ENCODE measurements at regions not wholly inside any gene's neighbourhood (a gene's known extent, or its start where the extent isn't known, plus 50 kb on each side); places are given as distances from the start of the nearest gene placed in this dataset.

GRCh38 chr13:103222683-103223082 lies 156.5 kb upstream of the SLC10A2 start:
- no peaks in the 10 kb centered on the region for H3K4me1 ChIP-seq (ENCODE audit: control insufficient read depth, insufficient read depth, low read length)
- no peaks in the 10 kb centered on the region for H3K27me3 ChIP-seq (ENCODE audit: control insufficient read depth, insufficient read depth, low read length)
- H3K4me3 ChIP-seq (ENCODE audit: low read length), result no peak overlapping the region
- no peak overlapping the region for H3K9ac ChIP-seq (ENCODE audit: low read length)
- H3K36me3 ChIP-seq (ENCODE audit: control insufficient read depth, insufficient read depth, low read length), result no peaks in the 10 kb centered on the region
- no peaks in the 10 kb centered on the region for H3K9me3 ChIP-seq (ENCODE audit: control insufficient read depth, low read length)

GRCh38 chr13:103218253-103218652 lies 152.0 kb upstream of the SLC10A2 start:
- Histone ChIP-seq H3K9me3 (ENCODE audit: control insufficient read depth, low read length) (no peaks in the 10 kb centered on the region), H3K36me3 (ENCODE audit: control insufficient read depth, insufficient read depth, low read length) (no peaks in the 10 kb centered on the region), H3K4me3 (ENCODE audit: low read length) (no peak overlapping the region), H3K9ac (ENCODE audit: low read length) (no peak overlapping the region), H3K4me1 (ENCODE audit: control insufficient read depth, insufficient read depth, low read length) (no peaks in the 10 kb centered on the region), H3K27me3 (ENCODE audit: control insufficient read depth, insufficient read depth, low read length) (no peaks in the 10 kb centered on the region)

GRCh38 chr13:103213152-103213551 lies 146.9 kb upstream of the SLC10A2 start:
- H3K36me3 ChIP-seq (ENCODE audit: control insufficient read depth, insufficient read depth, low read length), result no peaks in the 10 kb centered on the region
- no peaks in the 10 kb centered on the region for H3K27me3 ChIP-seq (ENCODE audit: control insufficient read depth, insufficient read depth, low read length)
- no peak overlapping the region for H3K9ac ChIP-seq (ENCODE audit: low read length)
- H3K4me3 ChIP-seq (ENCODE audit: low read length), result no peak overlapping the region
- H3K4me1 ChIP-seq (ENCODE audit: control insufficient read depth, insufficient read depth, low read length), result no peaks in the 10 kb centered on the region
- no peaks in the 10 kb centered on the region for H3K9me3 ChIP-seq (ENCODE audit: control insufficient read depth, low read length)

GRCh38 chr13:103210348-103210747 lies 144.1 kb upstream of the SLC10A2 start:
- Histone ChIP-seq H3K27me3 (ENCODE audit: control insufficient read depth, insufficient read depth, low read length) (no peaks in the 10 kb centered on the region), H3K4me3 (ENCODE audit: low read length) (no peak overlapping the region), H3K36me3 (ENCODE audit: control insufficient read depth, insufficient read depth, low read length) (no peaks in the 10 kb centered on the region), H3K4me1 (ENCODE audit: control insufficient read depth, insufficient read depth, low read length) (no peaks in the 10 kb centered on the region), H3K9me3 (ENCODE audit: control insufficient read depth, low read length) (no peaks in the 10 kb centered on the region), H3K9ac (ENCODE audit: low read length) (no peak overlapping the region)

DNA sequence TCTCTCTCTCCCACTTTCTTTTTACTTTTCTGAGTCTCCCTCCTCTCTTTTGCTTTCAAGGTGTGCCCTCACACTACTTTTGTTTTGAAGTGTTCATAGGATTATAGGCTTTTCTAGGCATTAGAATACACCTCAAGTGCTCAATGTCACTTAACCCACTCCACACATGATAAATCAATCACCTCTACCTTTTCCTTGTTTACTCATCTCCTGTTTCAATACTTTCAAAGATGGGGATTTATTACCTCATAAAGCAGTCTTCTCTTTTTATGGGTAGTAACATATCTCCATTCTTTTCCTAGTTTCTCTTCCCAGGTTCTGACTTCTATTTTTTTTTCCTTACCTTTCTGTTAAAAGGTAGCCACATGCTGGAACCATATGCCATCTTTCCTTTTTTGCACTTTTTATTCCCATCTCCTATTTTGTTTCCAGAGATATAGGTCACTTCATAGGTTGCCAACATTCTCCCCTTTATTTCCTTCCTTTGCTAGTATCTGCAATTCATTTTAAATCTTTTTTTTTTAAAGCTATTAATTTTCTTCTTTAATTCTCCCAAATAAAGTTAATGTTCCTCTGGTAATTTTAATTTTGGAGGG lies 137.6 kb upstream of the SLC10A2 start:
- no peaks in the 10 kb centered on the region for H3K9me3 ChIP-seq (ENCODE audit: control insufficient read depth, low read length)
- no peak overlapping the region for H3K9ac ChIP-seq (ENCODE audit: low read length)
- H3K4me1 ChIP-seq (ENCODE audit: control insufficient read depth, insufficient read depth, low read length), result no peaks in the 10 kb centered on the region
- H3K27me3 ChIP-seq (ENCODE audit: control insufficient read depth, insufficient read depth, low read length), result no peaks in the 10 kb centered on the region
- no peaks in the 10 kb centered on the region for H3K36me3 ChIP-seq (ENCODE audit: control insufficient read depth, insufficient read depth, low read length)
- H3K4me3 ChIP-seq (ENCODE audit: low read length), result no peak overlapping the region

DNA sequence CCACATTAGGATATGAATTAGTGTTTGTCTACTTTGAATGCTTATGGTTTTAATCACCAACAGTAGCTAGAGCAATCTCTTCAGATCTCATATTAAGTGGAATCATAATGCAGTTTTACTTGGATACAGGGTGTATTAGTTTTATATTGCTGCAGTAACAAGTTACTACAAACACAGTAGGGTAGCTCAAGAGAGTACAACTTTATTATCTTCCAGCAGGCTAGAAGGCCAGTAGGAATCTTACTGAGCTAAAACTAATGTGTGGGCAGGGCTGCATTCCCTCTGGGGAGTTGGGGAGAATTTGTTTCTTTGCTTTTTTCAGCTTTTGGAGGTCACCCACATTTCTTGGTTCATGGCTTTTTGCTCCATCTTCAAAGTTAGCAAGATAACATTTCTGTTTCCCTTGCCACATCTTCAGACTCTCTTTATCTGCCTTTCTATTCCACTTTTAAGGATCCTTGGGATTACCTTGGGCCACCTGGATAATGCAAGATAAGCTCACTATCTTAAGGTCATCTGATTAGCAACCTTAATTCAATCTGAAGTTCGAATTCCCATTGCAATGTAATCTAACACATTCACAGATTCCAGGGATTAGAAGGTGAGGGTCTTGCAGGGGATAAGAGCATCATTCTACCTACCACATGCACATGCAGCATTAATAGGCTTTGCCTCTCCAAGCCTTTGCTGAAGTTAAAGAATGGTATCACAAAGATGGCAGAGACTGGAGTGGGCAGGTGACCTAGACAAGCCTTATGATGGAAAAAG lies 134.1 kb upstream of the SLC10A2 start:
- no peaks in the 10 kb centered on the region for H3K36me3 ChIP-seq (ENCODE audit: control insufficient read depth, insufficient read depth, low read length)
- no peak overlapping the region for H3K9ac ChIP-seq (ENCODE audit: low read length)
- H3K9me3 ChIP-seq (ENCODE audit: control insufficient read depth, low read length), result no peaks in the 10 kb centered on the region
- no peak overlapping the region for H3K4me3 ChIP-seq (ENCODE audit: low read length)
- H3K4me1 ChIP-seq (ENCODE audit: control insufficient read depth, insufficient read depth, low read length), result no peaks in the 10 kb centered on the region
- H3K27me3 ChIP-seq (ENCODE audit: control insufficient read depth, insufficient read depth, low read length), result no peaks in the 10 kb centered on the region

DNA sequence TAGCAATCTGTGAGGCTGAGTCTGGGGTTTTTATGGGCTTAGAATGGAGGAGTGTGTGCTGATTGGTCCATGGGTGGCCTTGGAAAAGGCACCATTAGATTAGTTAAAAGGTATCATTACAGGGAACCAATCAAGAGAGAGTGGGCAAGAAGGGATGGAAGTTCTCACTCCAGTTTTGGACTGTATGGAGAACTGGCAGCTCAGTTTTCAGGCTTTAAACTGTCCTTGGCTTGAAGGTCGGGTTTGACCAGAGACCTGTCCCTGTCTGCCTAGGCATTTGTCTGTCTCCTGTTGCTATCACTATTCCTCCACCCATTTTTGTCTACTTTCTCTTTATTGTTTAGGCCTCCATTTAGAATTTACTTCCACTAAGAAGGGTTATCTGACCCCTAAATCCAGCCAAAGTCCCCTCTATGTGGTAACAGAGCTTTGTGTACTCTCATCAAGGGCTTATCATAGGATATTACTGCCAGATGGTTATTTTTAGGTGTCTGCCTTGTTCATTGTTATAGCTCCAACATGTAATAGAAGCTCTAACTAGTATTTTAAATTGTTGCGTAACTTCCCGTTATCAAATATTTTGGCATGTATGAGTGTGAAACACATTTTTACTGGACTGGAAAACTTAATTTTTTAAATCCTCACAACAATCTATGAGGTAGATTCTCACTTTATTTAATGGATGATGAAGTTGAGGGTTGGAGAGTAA lies 133.3 kb upstream of the SLC10A2 start:
- Histone ChIP-seq H3K9ac (ENCODE audit: low read length) (no peak overlapping the region), H3K36me3 (ENCODE audit: control insufficient read depth, insufficient read depth, low read length) (no peaks in the 10 kb centered on the region), H3K4me1 (ENCODE audit: control insufficient read depth, insufficient read depth, low read length) (no peaks in the 10 kb centered on the region), H3K4me3 (ENCODE audit: low read length) (no peak overlapping the region), H3K27me3 (ENCODE audit: control insufficient read depth, insufficient read depth, low read length) (no peaks in the 10 kb centered on the region), H3K9me3 (ENCODE audit: control insufficient read depth, low read length) (no peaks in the 10 kb centered on the region)

- Histone ChIP-seq H3K36me3 (ENCODE audit: control insufficient read depth, insufficient read depth, low read length) (no peaks in the 10 kb centered on the region), H3K9ac (ENCODE audit: low read length) (no peak overlapping the region), H3K4me3 (ENCODE audit: low read length) (no peak overlapping the region), H3K4me1 (ENCODE audit: control insufficient read depth, insufficient read depth, low read length) (no peaks in the 10 kb centered on the region), H3K27me3 (ENCODE audit: control insufficient read depth, insufficient read depth, low read length) (no peaks in the 10 kb centered on the region), H3K9me3 (ENCODE audit: control insufficient read depth, low read length) (no peaks in the 10 kb centered on the region)
These were observed 130.1 kb upstream of the SLC10A2 start for GRCh38 chr13:103196356-103196755.

- H3K27me3 ChIP-seq (ENCODE audit: control insufficient read depth, insufficient read depth, low read length), result no peaks in the 10 kb centered on the region
- no peak overlapping the region for H3K9ac ChIP-seq (ENCODE audit: low read length)
- H3K4me3 ChIP-seq (ENCODE audit: low read length), result no peak overlapping the region
- no peaks in the 10 kb centered on the region for H3K9me3 ChIP-seq (ENCODE audit: control insufficient read depth, low read length)
- H3K36me3 ChIP-seq (ENCODE audit: control insufficient read depth, insufficient read depth, low read length), result no peaks in the 10 kb centered on the region
- H3K4me1 ChIP-seq (ENCODE audit: control insufficient read depth, insufficient read depth, low read length), result no peaks in the 10 kb centered on the region
These were observed 129.5 kb upstream of the SLC10A2 start for GRCh38 chr13:103195762-103196161.

- no peak overlapping the region for H3K9ac ChIP-seq (ENCODE audit: low read length)
- no peaks in the 10 kb centered on the region for H3K4me1 ChIP-seq (ENCODE audit: control insufficient read depth, insufficient read depth, low read length)
- H3K27me3 ChIP-seq (ENCODE audit: control insufficient read depth, insufficient read depth, low read length), result no peaks in the 10 kb centered on the region
- H3K4me3 ChIP-seq (ENCODE audit: low read length), result no peak overlapping the region
- H3K9me3 ChIP-seq (ENCODE audit: control insufficient read depth, low read length), result no peaks in the 10 kb centered on the region
- no peaks in the 10 kb centered on the region for H3K36me3 ChIP-seq (ENCODE audit: control insufficient read depth, insufficient read depth, low read length)
These were observed 128.7 kb upstream of the SLC10A2 start for GRCh38 chr13:103194871-103195270.

DNA sequence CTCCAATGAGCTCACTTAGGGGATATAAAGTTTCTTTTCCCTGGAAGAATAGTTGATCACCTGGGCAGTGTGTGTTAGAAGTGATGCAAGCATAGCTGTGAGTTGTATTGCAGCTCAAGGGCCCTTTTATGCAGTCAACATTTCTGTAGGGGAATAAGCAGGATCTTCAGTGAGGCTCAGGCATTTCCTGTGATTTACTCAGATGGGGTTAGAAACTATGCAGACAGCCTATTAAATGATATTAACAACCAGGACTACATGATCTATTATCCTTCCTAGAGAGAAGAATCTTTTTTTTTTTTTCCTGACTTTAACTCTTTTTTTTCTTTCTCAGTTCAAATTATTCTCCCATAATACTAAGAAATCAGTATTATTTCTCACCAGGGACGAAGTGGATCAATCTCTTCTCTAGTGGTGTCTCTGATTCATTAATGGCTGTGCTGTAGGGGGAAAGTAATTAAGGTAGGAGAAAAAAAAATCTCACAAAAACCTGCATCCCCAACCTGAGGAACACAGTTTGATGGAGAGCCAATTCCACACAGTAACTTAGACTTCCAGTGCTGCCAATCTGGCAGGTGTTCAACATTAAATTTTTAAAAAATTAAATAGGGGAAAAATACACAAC lies 126.4 kb upstream of the SLC10A2 start:
- Histone ChIP-seq H3K4me3 (ENCODE audit: low read length) (no peak overlapping the region), H3K9me3 (ENCODE audit: control insufficient read depth, low read length) (no peaks in the 10 kb centered on the region), H3K9ac (ENCODE audit: low read length) (no peak overlapping the region), H3K36me3 (ENCODE audit: control insufficient read depth, insufficient read depth, low read length) (no peaks in the 10 kb centered on the region), H3K4me1 (ENCODE audit: control insufficient read depth, insufficient read depth, low read length) (no peaks in the 10 kb centered on the region), H3K27me3 (ENCODE audit: control insufficient read depth, insufficient read depth, low read length) (no peaks in the 10 kb centered on the region)

GRCh38 chr13:103190841-103191240 lies 124.6 kb upstream of the SLC10A2 start:
- H3K4me3 ChIP-seq (ENCODE audit: low read length), result no peak overlapping the region
- no peak overlapping the region for H3K9ac ChIP-seq (ENCODE audit: low read length)
- H3K9me3 ChIP-seq (ENCODE audit: control insufficient read depth, low read length), result no peaks in the 10 kb centered on the region
- no peaks in the 10 kb centered on the region for H3K4me1 ChIP-seq (ENCODE audit: control insufficient read depth, insufficient read depth, low read length)
- H3K36me3 ChIP-seq (ENCODE audit: control insufficient read depth, insufficient read depth, low read length), result no peaks in the 10 kb centered on the region
- no peaks in the 10 kb centered on the region for H3K27me3 ChIP-seq (ENCODE audit: control insufficient read depth, insufficient read depth, low read length)
